ENCODE measurements at regions not wholly inside any gene's neighbourhood (a gene's known extent, or its start where the extent isn't known, plus 50 kb on each side); places are given as distances from the start of the nearest gene placed in this dataset.

DNA sequence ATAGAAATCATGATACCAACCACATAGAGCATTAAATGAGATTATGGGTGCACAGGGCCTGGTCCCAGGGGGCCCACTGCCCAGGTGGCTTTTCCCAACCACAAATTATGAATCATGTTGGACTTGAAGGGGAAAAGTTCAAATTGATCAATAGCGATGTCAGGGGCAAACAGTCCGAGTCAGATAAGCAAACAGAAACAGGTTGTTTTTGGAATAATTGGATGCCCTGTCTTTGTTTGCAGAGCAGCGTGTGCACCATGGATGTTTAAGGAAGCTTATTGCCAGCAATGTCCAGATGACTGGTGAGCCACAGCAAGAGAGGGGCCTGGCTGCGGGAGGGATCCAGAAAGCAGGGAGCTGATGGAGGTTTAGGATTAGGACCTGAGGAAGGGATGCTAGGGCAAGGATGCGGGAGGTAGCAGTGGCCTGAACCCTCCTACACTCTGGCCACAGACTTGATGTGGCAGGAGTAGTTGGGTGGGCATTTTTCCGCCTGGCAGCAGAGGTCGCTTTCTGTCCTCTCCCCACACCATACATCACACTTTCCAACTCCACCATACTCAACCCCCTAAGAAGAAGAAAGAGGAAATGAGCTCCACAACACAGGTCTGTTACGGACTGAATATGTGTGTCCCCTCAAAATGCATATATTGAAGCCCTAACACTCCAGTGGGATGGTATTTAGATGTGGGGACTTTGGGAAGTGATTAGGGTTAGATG, 266.4 kb upstream of the RPL38 start:
- FAIRE-seq = no peak

DNA sequence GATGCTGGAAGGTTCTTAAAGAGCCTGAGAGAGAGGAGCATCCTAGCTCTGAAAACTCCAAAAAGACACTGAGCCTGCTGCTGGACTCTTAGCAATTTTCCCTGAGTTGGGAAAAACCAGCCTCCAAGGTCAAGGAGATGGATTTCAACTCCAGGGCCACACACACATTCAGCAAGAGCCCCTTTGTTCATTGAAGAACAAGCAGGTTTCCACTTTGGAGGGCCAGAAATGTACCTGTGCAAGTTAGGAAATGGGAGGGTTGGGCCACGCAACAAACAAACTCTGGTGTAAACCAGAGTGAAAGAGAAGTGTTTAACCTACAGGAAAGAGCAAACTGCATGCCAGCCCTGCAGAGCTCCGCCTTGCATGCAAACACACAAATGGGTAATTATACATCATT, 264.8 kb upstream of the RPL38 start:
- no peak for FAIRE-seq

DNA sequence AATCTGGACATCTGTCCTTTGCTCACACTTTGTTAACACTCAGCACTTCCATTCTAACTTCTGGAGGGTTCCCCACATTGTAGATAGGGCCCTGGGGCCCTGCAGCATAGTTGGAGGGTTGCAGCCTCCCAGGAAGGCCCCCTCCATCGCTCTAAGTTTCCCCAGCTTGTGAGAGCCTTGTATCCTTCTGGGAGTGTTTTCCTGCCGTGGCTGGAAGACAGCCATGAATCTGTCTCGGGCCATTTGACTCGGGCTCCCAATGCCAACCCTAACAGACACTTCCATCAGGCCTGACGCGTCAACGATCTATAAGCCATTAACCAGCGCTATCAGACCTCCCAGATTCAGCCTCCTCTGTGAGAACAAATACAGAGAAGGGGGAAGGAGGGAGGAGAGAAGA, 263.7 kb upstream of the RPL38 start:
- no peak for FAIRE-seq

DNA sequence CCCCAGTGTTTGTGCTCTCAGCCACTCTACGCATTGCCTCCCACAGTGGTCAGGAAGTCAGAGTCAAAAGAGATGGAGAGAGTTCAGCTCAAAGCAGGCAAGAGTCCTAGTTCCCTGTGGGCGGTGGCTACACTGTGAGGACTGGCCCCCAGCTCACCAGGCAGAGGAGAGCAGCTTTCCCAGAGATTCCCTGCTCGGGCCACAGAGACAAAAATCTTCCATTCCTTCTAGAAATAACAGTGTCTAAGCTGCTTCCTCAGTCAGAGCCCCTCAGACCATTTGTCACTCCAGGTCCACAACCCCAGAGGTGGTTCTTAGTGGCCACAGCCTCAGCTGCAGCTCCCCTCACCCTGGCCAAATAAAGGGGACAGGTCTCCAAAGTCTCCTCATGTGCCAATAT, 263.0 kb upstream of the RPL38 start:
- no peak for FAIRE-seq

DNA sequence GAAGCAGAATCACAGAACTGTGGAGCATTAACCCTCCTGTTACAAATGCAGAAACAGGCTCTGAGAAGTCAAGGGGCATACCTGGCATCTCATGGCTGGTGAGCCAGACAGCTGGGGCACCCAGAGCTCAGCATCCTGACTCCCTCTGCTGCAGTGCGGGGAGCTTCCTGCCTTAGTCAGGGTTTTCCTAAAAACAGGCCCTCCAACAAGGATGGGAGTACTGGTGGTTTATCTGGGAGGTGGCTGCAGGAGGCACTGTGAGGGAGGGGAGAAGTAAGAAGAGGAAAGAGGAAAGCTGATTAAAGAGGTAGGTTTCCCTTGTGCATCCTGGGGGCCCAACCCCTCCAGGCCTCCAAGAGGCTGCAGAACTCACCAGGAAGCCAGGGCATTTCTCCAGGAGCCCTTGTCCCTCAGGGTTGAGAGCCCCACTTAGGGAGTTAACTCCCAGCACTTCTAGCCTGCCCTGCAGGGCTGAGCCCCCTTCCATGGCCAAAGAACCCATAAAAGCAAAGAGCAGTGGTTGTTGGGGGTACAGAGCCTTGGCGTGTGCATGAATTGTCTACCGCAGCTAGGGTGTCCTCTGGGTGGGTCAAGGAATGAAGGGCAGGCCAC, 261.5 kb upstream of the RPL38 start:
- FAIRE-seq = no peak

DNA sequence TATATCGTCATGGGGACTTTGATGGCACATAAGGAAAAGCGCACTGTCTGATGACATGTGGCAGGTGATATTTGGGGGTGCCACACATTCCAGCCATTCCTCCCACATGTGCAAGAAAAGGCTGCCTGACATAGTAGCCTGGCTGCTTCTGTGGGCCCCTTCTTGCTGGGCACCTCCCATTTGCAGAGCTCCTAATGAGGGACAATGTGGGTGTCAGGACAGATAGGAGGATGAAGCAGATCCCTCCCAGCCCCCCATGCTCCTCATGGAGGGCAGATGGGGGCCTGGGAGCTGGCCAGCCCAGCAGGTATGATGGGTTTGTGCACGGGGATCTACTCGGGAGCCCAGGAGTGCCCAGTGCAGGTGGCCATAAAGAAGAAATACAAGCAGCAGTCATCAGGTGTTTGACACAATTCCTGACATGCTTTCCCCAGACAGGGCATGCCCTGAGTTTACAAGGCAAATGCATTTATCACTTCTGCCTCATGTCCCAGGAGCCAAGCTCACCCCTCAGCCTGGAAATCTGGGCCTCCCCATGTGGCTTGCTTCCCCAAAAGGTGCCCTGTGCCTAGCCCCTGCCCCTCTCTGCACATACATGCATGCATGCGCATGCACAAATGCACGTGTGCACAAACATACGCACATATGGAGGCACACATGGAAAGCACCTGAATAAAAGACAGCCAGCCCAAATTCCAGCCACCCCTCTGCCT, 260.6 kb upstream of the RPL38 start:
- no peak for FAIRE-seq

DNA sequence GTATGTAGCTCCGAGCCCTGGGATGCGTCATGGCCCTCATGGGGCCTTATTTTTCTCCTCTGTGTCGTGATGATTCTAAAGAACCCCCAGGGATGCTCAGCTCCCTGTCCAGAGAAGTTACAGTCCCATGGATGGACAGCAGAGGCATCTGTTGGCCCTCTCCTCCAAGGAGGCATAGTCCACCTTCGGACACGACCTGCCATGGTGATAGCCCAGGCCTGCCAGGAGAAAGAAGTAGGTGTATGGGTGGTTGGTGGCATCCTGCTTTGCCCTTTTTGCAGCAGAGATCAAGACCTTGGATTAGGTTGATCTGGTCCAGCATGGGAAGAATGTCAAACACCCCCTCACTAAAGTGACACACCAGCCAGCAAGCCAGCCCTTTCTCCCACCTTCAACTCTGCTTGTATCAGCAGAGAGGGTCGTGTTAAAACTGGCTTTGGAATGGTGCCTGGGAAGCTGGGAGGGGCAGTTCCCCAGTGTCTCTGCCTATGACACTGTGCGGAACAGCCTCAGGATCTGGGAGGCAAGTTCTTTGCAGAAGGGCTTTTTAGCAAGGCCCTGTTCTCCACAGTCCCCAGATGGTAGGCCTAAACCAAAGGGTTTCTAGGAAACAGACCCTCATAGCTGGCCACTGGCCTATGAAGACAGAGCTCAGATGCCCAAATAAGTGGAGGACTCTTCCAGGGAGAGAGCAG, 259.9 kb upstream of the RPL38 start:
- no peak for FAIRE-seq

DNA sequence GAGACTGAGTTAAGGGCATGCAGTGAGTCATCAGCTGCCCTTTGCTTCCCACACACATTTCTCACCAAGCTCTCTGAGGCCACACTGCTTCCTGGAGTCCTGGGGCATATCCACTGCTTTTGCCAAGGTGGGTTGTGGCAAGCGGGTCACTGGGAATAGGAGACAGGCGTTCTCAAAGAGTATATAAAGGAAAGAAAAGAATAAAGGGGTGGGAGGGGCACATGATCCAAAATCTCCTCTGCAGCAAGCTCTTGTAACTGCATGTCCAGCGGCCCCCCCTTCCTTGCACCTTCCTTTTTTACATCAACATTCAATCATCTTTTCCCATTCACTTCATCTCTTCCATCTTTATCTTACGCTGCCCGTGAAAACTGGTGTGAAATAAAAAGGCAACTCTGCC, 259.1 kb upstream of the RPL38 start:
- no peak for FAIRE-seq

DNA sequence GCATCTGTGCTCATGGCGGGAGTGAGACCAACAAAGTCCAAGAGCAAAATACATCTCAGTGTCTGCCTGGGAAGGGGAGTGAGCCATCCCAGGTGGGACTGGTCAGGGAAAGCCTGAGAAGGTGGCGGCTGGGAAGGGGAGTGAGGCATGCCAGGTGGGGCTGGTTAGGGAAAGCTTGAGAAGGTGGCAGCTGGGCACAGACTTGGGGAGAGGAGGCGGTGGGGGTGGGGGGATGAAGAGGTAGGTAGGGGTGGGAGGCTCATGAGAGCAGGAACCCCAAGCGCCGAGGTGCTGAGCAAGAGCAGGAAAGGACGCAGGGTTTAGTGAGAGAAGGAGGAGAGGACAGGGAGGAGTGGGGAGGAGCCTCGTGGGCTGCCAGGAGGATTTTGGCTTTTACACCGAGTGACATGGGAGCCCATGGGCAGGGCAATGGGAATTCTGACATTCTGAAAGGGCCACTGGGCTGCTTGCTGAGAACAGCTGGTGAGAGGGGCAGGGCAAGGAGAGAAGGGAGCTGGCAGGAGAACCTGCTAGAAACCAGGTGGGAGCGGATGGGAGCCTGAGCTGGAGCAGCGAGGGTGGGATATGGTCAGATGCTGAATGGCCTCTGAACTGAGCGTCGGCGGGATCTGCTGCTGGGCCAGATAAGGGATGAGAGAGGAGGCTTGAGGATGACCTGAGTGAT, 256.1 kb upstream of the RPL38 start:
- no peak for FAIRE-seq

DNA sequence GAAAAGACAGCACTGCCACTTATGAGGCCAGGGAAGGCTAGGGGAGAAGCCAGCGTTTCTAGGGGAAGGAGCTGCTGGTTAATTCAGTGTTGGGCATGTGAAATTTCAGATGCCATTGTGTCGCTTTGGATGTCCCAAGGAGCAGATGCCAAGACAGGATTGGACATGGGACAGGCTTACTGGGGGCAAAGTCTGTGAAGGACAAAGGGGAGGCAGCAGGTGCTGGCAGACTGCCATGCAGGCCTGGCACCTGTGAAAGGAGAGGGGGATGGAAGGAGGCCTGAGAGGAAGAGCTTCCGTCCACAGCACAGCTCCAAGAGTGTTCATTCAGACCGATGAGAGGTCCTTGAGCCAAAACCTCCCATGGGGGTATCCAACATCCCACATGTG, 255.5 kb upstream of the RPL38 start:
- FAIRE-seq = no peak

DNA sequence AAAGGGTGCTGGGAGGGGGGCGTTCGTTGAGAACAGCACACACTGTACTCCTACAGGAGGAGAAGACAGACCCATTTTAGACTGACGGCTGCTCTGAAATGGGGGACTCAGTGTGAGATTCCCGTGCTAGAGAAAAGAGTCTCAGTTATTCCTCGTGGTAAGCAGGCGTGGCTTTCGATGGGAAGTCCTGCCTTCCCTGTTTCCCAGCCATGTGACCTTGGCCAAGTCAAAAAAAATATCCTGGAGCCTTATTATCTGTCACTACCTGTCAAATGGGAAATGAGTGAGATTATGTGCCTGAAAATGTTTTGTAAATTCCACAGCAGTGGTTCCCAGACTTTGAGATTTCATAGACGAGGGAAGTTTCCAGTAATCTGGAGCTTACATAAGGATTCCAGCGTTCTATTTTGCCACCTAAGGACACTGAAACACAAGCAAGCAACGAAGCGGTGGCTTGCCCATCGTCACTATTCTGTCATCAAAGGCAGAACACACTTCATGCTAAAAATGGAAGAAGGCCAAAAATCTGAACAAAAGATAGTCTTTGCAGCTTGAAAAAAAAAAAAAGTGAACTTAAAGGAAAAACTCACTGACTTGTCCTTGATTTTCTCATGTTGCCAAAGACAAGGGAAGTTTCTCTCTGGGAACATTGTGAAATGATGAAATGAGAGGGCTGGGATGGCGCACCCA, 253.4 kb upstream of the RPL38 start:
- FAIRE-seq = no peak

DNA sequence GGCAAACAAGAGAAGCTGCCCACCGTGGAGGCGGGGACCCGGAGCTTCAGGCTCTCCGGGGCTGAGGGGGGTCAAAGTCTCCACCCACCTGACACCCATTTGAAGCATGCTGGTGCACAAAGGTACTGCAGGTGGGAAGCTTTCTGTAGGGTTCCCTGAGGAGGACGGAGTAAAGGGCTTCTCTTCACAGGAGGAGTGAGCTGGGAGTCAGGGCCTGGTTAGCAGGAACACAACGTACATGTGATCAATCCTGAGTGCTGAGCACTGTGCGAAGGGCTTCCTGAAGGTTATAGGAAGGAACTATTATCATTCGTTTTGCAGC, 252.9 kb upstream of the RPL38 start:
- FAIRE-seq = no peak

DNA sequence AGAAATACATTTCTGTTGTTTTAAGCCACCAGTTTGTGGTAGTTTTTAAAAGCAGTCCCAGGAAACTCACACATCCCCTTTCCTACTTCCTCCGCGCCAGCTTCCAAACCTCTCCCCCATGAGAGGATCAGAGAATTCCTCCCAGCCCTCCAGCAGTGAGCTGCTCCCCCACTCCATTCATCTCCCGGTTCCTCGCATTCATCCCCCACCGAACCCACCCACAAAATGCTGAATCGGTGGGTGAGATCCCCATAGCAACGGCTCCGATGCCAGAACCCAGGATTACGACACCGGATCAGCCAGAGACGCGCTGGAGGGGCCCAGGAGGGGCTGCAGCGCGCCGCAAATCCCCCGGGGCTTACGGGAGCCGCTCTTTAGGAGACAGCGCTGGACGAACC, 251.4 kb upstream of the RPL38 start:
- no peak for FAIRE-seq

DNA sequence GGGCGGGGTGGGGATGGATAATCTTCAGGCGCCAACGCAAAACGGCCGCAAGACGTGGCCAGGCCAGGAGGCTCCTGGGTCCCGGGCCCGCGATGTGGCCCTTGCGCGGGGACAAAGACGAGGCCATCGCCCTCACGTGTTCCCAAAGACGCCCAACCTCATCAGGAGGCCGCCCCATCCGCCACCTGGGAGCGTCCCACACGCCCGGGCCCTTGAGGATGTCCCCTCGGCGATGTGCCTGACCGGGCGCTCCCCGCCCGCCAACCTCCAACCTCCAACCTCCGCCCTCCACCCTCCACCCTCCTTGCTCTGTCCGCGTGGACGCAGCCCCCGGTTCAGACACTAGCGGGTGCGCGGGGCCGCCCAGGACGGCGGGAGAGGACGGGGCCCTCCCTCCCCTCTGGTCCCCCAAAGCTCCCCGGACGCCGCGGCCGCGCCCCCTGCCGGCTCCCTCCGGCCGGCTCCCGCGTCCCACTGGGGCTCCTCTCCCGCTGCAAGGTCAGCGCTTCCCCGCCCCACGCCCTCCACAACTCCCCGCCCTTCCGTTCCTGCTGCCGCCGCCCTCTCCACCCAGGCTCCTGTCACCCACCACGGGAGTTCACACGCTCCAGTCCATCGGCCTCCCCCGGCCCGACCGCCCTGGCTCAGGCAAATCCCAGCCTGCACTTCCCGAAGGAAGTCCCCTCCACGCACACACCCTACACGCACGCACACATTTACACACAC, 250.8 kb upstream of the RPL38 start:
- FAIRE-seq = no peak

DNA sequence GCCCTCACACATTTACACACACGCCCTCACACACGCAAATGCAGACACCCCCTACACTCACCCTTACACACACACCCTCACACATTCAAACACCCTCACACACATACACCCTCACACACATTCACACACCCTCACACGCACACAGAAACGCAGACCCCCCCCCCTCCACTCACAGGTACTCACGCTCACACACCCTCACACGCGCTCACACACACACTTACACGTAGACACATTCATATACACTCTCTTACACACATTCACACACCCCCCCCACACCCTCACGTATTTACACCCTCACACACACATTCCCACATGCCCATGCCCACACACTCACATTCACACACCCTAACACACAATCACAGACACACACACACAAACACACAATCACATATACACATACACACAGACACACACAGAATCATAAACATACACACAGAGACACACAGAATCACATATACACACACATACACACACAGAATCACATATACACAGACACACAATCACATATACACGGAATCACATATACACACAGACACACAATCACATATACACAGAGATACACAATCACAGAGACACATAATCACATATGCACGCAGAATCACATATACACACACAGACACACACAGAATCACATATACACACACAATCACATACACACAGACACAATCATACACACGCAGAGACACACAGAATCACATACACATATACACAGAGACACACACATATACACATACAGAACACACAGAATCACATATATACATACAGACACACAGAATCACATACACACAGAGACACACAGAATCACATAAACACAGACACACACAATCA, 250.1 kb upstream of the RPL38 start:
- FAIRE-seq = no peak

DNA sequence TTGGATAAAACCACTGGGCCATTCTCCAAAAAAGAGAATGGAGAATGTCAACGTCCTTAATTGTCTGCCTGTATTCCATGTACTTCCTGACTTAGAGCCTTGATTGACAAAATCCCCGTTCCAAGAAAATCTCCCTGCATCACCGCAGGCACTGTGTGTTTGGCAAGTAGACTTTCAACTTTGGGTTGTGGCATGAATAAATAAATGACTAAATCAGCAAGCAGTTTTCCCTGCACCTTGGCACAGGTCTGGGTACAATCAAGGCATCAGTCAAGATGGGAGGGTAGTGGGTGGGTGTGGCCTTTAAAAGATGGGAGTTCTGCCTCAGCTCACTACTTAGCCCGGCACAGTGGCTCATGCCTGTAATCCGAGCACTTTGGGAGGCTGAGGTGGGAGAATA, 248.5 kb upstream of the RPL38 start:
- no peak for FAIRE-seq

DNA sequence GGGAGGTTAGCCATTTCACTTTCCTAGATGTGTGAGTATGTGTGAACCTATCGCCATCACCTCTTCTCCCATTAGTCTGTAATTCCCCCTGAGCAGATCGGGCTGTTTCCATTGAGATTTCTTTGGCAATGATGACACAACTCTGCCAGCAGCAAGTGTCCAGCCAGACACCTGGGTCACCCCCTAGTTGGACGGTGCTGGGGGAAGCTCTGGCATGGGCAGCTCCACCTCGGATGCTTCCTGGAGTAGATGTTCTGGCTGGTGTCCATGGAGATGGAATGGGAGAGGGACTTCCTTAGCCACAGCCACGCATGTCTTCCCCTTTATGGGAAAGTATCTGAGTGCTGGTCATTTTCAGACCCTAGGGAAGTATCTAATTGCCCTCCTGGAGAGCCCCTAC, 247.9 kb upstream of the RPL38 start:
- no peak for FAIRE-seq

DNA sequence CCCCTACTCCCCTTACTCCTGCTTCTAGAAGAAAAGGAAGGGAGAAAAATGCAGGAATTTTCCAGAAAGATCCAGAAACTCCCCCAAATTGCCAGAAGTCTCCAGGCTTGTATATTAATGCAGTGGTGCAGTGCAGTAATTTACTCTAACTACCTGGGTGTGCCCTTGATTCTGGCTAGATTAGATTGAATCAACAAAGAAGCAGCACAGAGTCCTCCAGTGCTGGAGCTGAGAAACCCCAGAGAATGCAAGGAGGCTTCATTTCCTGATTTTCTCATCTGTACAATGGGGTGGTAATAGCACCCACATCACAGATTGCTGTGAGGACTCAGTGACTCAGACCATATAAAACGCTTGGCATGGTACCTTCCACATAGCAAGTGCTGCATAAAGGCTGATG, 247.3 kb upstream of the RPL38 start:
- FAIRE-seq = no peak

DNA sequence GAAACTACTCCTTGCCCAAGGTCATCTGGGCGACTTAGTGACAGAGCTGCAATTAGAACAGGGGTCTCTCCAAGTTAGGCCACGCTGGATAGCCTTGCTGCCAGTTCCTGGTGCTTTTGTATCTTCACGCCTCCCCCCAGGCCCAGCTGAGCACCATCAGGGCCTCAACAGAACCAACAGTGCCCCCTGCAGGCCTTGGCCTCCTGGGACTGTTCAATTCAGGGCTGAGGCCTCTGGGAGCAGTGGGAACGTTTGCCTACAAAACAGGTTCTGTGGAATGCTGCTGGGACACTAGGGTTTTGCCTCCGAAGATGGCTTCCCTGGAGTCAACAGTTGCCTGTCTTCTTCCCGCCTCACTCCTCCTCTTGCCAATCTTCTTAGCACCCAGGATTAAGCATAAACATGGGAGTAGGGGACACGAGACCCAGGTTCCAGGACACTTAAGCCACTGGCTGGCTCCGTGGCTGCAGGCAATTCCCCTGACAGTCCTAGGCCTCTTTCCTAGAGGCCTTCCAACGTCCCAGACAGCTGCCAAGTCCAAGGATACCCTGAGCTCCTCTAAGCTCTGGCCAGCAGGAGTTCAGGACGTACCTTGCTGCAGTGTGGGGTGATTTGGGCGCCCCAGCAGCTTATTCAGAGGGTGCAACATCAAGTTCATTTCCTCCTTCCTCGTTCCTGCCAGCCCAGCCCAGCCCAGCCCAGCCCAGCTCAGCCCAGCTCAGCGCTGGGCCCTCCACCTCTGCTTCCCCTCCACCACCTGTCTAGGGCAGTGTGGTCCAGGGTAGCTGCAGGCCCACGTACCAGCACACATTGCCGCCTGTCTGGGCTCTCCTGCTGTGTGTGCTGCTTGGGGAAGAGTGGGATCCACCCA, 246.6 kb upstream of the RPL38 start:
- FAIRE-seq = no peak

DNA sequence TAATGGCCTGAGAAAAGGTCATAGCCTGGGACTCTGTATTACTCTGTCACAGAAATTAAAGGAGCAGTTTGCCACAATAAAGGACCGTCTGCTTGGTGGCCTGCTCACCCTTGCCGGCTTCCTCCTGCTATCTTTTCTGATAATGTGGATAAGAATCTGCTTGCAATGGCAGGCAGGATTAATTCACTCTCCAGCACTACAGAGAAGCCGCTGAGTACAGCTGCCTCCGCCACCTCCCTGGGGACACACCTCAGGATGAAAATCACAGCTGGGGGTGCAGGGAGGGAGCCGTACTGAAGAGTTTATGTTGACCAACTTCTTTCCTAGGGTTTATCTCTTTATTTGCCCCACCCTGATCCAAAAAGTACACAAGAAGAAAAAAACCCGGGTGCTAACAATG, 245.9 kb upstream of the RPL38 start:
- no peak for FAIRE-seq

Data from islet of Langerhans (tissue), 1 donor.